H1 (cell line): ENCODE measurements at regions not wholly inside any gene's neighbourhood (a gene's known extent, or its start where the extent isn't known, plus 50 kb on each side); places are given as distances from the start of the nearest gene placed in this dataset.

ENCODE experiments used
- ASH2L ChIP-seq: fragments of 200-600, 300-600 bp; sonication (generic); IDR thresholded peaks from one replicate; pipeline ENCODE4 v1.7.1; 2017; ENCODE audit warnings: low read length
- BCL11A ChIP-seq, 2 experiments: IDR thresholded peaks; one replicate each; pipeline ENCODE4 v1.6.1; 2011; ENCODE audit warnings: low read depth in 2 of 2, low read length in 2 of 2, mild to moderate bottlenecking in 2 of 2
- HDAC2 ChIP-seq, 2 experiments: fragments of 300-600 bp in 1 of 2; sonication (generic) in 1 of 2; IDR thresholded peaks; 2 replicates each; pipeline ENCODE4 v1.6.1; 2011 to 2012; ENCODE audit warnings: low read depth in 2 of 2, low read length in 2 of 2, mild to moderate bottlenecking in 2 of 2, moderate library complexity in 2 of 2, borderline replicate concordance in 1 of 2, inconsistent platforms in 1 of 2
- POLR2AphosphoS5 ChIP-seq: IDR thresholded peaks from 2 replicates; pipeline ENCODE4 v1.6.1; 2011; ENCODE audit warnings: low read depth, low read length
- SIRT6 ChIP-seq: IDR thresholded peaks from one replicate; pipeline ENCODE4 v1.7.1; 2012; ENCODE audit warnings: low read length, inconsistent platforms
- TF ChIP-seq, protein P1 (sequence below): fragments of 300-600 bp; sonication (generic); IDR thresholded peaks from 2 replicates; pipeline ENCODE4 v1.7.1; 2012; ENCODE audit warnings: low read length, moderate library complexity, mild to moderate bottlenecking, inconsistent platforms; ENCODE audit not compliant: insufficient replicate concordance
- TF ChIP-seq, protein P2 (sequence below): IDR thresholded peaks from 2 replicates; pipeline ENCODE4 v1.6.1; 2011; ENCODE audit warnings: low read length, improper control_type of control experiment

DNA sequence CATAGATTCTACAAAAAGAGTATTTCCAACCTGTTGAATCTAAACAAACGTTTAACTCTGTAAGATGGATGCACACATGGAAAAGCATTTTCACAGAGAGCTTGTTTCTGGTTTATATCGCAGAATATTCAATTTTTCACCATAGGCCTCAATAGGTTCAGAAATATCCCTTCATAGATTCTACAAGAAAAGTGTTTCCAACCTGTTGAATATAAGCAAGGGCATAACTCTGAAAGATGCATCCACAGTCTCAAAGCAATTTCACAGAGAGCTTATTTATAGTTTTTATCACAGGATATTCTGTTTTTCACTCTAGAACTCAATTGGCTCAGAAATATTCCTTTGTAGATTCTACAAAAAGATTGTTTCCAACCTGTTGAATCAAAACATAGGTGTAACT is 1483.6 kb downstream of the UQCRFS1 start (continued):
- TF ChIP-seq, protein P1, sequence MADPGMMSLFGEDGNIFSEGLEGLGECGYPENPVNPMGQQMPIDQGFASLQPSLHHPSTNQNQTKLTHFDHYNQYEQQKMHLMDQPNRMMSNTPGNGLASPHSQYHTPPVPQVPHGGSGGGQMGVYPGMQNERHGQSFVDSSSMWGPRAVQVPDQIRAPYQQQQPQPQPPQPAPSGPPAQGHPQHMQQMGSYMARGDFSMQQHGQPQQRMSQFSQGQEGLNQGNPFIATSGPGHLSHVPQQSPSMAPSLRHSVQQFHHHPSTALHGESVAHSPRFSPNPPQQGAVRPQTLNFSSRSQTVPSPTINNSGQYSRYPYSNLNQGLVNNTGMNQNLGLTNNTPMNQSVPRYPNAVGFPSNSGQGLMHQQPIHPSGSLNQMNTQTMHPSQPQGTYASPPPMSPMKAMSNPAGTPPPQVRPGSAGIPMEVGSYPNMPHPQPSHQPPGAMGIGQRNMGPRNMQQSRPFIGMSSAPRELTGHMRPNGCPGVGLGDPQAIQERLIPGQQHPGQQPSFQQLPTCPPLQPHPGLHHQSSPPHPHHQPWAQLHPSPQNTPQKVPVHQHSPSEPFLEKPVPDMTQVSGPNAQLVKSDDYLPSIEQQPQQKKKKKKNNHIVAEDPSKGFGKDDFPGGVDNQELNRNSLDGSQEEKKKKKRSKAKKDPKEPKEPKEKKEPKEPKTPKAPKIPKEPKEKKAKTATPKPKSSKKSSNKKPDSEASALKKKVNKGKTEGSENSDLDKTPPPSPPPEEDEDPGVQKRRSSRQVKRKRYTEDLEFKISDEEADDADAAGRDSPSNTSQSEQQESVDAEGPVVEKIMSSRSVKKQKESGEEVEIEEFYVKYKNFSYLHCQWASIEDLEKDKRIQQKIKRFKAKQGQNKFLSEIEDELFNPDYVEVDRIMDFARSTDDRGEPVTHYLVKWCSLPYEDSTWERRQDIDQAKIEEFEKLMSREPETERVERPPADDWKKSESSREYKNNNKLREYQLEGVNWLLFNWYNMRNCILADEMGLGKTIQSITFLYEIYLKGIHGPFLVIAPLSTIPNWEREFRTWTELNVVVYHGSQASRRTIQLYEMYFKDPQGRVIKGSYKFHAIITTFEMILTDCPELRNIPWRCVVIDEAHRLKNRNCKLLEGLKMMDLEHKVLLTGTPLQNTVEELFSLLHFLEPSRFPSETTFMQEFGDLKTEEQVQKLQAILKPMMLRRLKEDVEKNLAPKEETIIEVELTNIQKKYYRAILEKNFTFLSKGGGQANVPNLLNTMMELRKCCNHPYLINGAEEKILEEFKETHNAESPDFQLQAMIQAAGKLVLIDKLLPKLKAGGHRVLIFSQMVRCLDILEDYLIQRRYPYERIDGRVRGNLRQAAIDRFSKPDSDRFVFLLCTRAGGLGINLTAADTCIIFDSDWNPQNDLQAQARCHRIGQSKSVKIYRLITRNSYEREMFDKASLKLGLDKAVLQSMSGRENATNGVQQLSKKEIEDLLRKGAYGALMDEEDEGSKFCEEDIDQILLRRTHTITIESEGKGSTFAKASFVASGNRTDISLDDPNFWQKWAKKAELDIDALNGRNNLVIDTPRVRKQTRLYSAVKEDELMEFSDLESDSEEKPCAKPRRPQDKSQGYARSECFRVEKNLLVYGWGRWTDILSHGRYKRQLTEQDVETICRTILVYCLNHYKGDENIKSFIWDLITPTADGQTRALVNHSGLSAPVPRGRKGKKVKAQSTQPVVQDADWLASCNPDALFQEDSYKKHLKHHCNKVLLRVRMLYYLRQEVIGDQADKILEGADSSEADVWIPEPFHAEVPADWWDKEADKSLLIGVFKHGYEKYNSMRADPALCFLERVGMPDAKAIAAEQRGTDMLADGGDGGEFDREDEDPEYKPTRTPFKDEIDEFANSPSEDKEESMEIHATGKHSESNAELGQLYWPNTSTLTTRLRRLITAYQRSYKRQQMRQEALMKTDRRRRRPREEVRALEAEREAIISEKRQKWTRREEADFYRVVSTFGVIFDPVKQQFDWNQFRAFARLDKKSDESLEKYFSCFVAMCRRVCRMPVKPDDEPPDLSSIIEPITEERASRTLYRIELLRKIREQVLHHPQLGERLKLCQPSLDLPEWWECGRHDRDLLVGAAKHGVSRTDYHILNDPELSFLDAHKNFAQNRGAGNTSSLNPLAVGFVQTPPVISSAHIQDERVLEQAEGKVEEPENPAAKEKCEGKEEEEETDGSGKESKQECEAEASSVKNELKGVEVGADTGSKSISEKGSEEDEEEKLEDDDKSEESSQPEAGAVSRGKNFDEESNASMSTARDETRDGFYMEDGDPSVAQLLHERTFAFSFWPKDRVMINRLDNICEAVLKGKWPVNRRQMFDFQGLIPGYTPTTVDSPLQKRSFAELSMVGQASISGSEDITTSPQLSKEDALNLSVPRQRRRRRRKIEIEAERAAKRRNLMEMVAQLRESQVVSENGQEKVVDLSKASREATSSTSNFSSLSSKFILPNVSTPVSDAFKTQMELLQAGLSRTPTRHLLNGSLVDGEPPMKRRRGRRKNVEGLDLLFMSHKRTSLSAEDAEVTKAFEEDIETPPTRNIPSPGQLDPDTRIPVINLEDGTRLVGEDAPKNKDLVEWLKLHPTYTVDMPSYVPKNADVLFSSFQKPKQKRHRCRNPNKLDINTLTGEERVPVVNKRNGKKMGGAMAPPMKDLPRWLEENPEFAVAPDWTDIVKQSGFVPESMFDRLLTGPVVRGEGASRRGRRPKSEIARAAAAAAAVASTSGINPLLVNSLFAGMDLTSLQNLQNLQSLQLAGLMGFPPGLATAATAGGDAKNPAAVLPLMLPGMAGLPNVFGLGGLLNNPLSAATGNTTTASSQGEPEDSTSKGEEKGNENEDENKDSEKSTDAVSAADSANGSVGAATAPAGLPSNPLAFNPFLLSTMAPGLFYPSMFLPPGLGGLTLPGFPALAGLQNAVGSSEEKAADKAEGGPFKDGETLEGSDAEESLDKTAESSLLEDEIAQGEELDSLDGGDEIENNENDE, result no peak
- TF ChIP-seq POLR2AphosphoS5, result no peak
- no peak for TF ChIP-seq ASH2L
- TF ChIP-seq HDAC2 (IDR thresholded peaks at IDR 0.05; ENCODE audit: borderline replicate concordance in 1 of 2, low read depth in 2 of 2, low read length in 2 of 2), result no peak
- TF ChIP-seq, protein P2, sequence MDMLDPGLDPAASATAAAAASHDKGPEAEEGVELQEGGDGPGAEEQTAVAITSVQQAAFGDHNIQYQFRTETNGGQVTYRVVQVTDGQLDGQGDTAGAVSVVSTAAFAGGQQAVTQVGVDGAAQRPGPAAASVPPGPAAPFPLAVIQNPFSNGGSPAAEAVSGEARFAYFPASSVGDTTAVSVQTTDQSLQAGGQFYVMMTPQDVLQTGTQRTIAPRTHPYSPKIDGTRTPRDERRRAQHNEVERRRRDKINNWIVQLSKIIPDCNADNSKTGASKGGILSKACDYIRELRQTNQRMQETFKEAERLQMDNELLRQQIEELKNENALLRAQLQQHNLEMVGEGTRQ, result no peak
- no peak for TF ChIP-seq SIRT6
- TF ChIP-seq BCL11A (IDR thresholded peaks at IDR 0.05; ENCODE audit: low read depth in 2 of 2, low read length in 2 of 2), result no peak
- TF ChIP-seq, all 59 proteins: peak for 0
